GM12878 (cell line): ENCODE measurements at regions not wholly inside any gene's neighbourhood (a gene's known extent, or its start where the extent isn't known, plus 50 kb on each side); places are given as distances from the start of the nearest gene placed in this dataset.

ENCODE experiments used
- ATAC-seq: fragments of 200-7000 bp; cut with Tn5 transposase; 3 replicates; pipeline ENCODE4 v1.9.1; 2020; ENCODE audit warnings: mild to moderate bottlenecking, moderate library complexity
- BruUV-seq: library from RNA; stranded (reverse); fragments of 400-500 nt; replicated peaks from 2 replicates; lab custom pipeline; 2021; lab: Mats Ljungman, UMichigan
- CTCF ChIA-PET: fragments of 300-600 bp; sonication (Branson Sonifier 250); formaldehyde crosslinking; extraction: SDS; loops from one replicate; lab custom pipeline; 2021; ENCODE audit warnings: inconsistent platforms; lab: Yijun Ruan, JAX
- POLR2A ChIA-PET: fragments of 350-600 bp; formaldehyde crosslinking; extraction: SDS; loops from one replicate; lab custom pipeline; 2021; ENCODE audit warnings: inconsistent platforms; lab: Charles Lee
- RAD21 ChIA-PET: fragments of 300-600 bp; sonication (Branson Sonifier 250); formaldehyde crosslinking; loops from one replicate; lab custom pipeline; 2023; ENCODE audit warnings: antibody characterized with exemption; ENCODE audit not compliant: unreplicated experiment; lab: Charles Lee
- SMC1A ChIA-PET: fragments of 300-600 bp; sonication (Branson Sonifier 250); formaldehyde crosslinking; loops from one replicate; lab custom pipeline; 2023; ENCODE audit not compliant: unreplicated experiment, uncharacterized antibody; lab: Charles Lee
- DNase-seq: peaks from one replicate; pipeline ENCODE4 v3.0.0-alpha.2; 2011; ENCODE audit warnings: low read depth, low spot score
- FAIRE-seq: peaks from 3 replicates; lab custom pipeline; 2011; peaks lifted over from hg19 to GRCh38; lab: Jason Lieb, UNC
- H2AFZ ChIP-seq: 2 replicates; pipeline ENCODE4 v1.6.0; 2011; ENCODE audit warnings: low read depth, low read length, control low read depth; ENCODE audit not compliant: control insufficient read depth
- H3K27ac ChIP-seq: 2 replicates; pipeline ENCODE4 v1.5.1; 2011; ENCODE audit warnings: control low read depth; ENCODE audit not compliant: control insufficient read depth, insufficient read depth
- H3K27me3 ChIP-seq, 2 experiments: replicated peaks in 1 of 2; 2 replicates each; pipeline versions ENCODE4 v1.6.0 to v1.6.1; 2011; ENCODE audit warnings: low read length in 1 of 2; ENCODE audit not compliant: control insufficient read depth in 2 of 2, insufficient read depth in 2 of 2
- H3K36me3 ChIP-seq, 2 experiments: 2 replicates each; pipeline ENCODE4 v1.5.1; 2011; ENCODE audit warnings: low read length in 1 of 2; ENCODE audit not compliant: control insufficient read depth in 2 of 2, insufficient read depth in 2 of 2
- H3K4me1 ChIP-seq: 2 replicates; pipeline ENCODE4 v1.6.1; 2011; ENCODE audit warnings: mild to moderate bottlenecking, low read length, moderate library complexity, mixed read lengths; ENCODE audit not compliant: control insufficient read depth, insufficient read depth
- H3K4me2 ChIP-seq: 2 replicates; pipeline ENCODE4 v1.6.0; 2011; ENCODE audit warnings: control low read depth; ENCODE audit not compliant: control insufficient read depth, insufficient read depth
- H3K4me3 ChIP-seq: fragments of 200-600 bp; sonication (generic); 2 replicates; pipeline ENCODE4 v1.5.1; 2016
- H3K79me2 ChIP-seq: 2 replicates; pipeline ENCODE4 v1.6.0; 2011; ENCODE audit warnings: low read length; ENCODE audit not compliant: control insufficient read depth, insufficient read depth
- H3K9ac ChIP-seq: 2 replicates; pipeline ENCODE4 v1.8.0; 2011; ENCODE audit warnings: low read length, control low read depth, mixed read lengths; ENCODE audit not compliant: control insufficient read depth, insufficient read depth
- H3K9me3 ChIP-seq: replicated peaks from 3 replicates; pipeline ENCODE4 v1.5.1; 2011; ENCODE audit warnings: mild to moderate bottlenecking, low read length; ENCODE audit not compliant: control insufficient read depth, insufficient read depth
- H4K20me1 ChIP-seq: 2 replicates; pipeline ENCODE4 v1.6.0; 2011; ENCODE audit not compliant: control insufficient read depth, insufficient read depth
- BRCA1 ChIP-seq: IDR thresholded peaks from 2 replicates; pipeline ENCODE4 v1.6.1; 2011; ENCODE audit warnings: low read depth, low read length, improper control_type of control experiment
- CREB1 ChIP-seq: IDR thresholded peaks from 2 replicates; pipeline ENCODE4 v1.6.1; 2012; ENCODE audit warnings: low read depth, mild to moderate bottlenecking, inconsistent platforms
- HDGF ChIP-seq: fragments of 450-650 bp; IDR thresholded peaks from 2 replicates; pipeline ENCODE4 v1.6.1; 2016; ENCODE audit warnings: antibody characterized with exemption
- NBN ChIP-seq: fragments of 450-650 bp; IDR thresholded peaks from 2 replicates; pipeline ENCODE4 v1.6.1; 2016
- POU2F2 ChIP-seq: IDR thresholded peaks from 3 replicates; pipeline ENCODE4 v1.6.1; 2011; ENCODE audit warnings: low read depth, mild to moderate bottlenecking, low read length, borderline replicate concordance
- REST ChIP-seq: IDR thresholded peaks from 2 replicates; pipeline ENCODE4 v1.6.1; 2012; ENCODE audit warnings: mild to moderate bottlenecking, low read depth, low read length
- SMARCA5 ChIP-seq: fragments of 450-650 bp; IDR thresholded peaks from 2 replicates; pipeline ENCODE4 v1.6.1; 2017; ENCODE audit warnings: mild to moderate bottlenecking
- SREBF2 ChIP-seq: IDR thresholded peaks from 2 replicates; pipeline ENCODE4 v1.6.1; 2012; ENCODE audit warnings: mild to moderate bottlenecking, low read length
- TAF1 ChIP-seq: IDR thresholded peaks from 2 replicates; pipeline ENCODE4 v1.6.1; 2011; ENCODE audit warnings: mild to moderate bottlenecking, low read depth, low read length, borderline replicate concordance
- TCF3 ChIP-seq: IDR thresholded peaks from 2 replicates; pipeline ENCODE4 v1.6.1; 2012; ENCODE audit warnings: low read depth, mild to moderate bottlenecking, low read length, borderline replicate concordance; ENCODE audit not compliant: insufficient read depth
- USF2 ChIP-seq: IDR thresholded peaks from 2 replicates; pipeline ENCODE4 v1.6.1; 2011; ENCODE audit warnings: low read depth, low read length, improper control_type of control experiment, borderline replicate concordance
- WGBS: methylation state at CpG from one replicate; pipeline ENCODE4 v1.1.6; 2016; ENCODE audit warnings: low lambda C conversion rate; ENCODE audit not compliant: insufficient replicate concordance, insufficient coverage; ENCODE audit errors: missing lambda C conversion rate; 5-methylcytosine and 5-hydroxymethylcytosine counted together
- in situ Hi-C: fragments of 300-500 bp; cut with MboI; formaldehyde crosslinking; loops from 9 replicates; pipeline ENCODE4 v1.14.3; 2018; ENCODE audit warnings: mixed read lengths
- intact Hi-C: fragments of 100-400 bp; cut with micrococcal nuclease; formaldehyde crosslinking; loops from one replicate; pipeline ENCODE4 v1.14.2; 2022; ENCODE audit not compliant: unreplicated experiment

GRCh38 chr12:58081488-58081887 lies 140.1 kb downstream of the ATP23 start:
- H3K36me3 ChIP-seq: no peaks in the 10 kb centered on the region
- H3K9me3 ChIP-seq: no peaks in the 10 kb centered on the region
- no peak overlapping the region for H3K9ac ChIP-seq
- ChIA-PET SMC1A (interaction anchor here (0.7 kb wide), 1 partner anchor 18 kb away, joined by 3 read pairs; no protein-coding TSS in a partner anchor), POLR2A (no interaction called here), RAD21 (no interaction called here), CTCF (no interaction called here)
- H3K4me1 ChIP-seq: no peaks in the 10 kb centered on the region
- no peaks in the 10 kb centered on the region for H4K20me1 ChIP-seq
- in situ Hi-C loops: no loop called here
- no peak overlapping the region for H2AFZ ChIP-seq
- intact Hi-C loops: no loop called here
- H3K4me2 ChIP-seq: no peak overlapping the region
- H3K79me2 ChIP-seq: no peaks in the 10 kb centered on the region
- BruUV-seq: no TSS peak
- no peaks in the 10 kb centered on the region for H3K27me3 ChIP-seq
- H3K4me3 ChIP-seq: no peak overlapping the region
- ATAC-seq (no peak), DNase-seq (no peak), FAIRE-seq (no peak)
- H3K27ac ChIP-seq: no peak overlapping the region
- 0% methylated on average over 1 of the region's 1 CpG for WGBS
- TF ChIP-seq POU2F2 (no peak), NBN (no peak), CREB1 (no peak)
- TF ChIP-seq, all 136 proteins: peak for 0

GRCh38 chr12:58082996-58083395 lies 141.6 kb downstream of the ATP23 start:
- BruUV-seq: no TSS peak
- TF ChIP-seq SREBF2: no peak
- TF ChIP-seq REST: no peak
- no peak for TF ChIP-seq SMARCA5
- TF ChIP-seq BRCA1: no peak
- TF ChIP-seq HDGF: no peak
- no peak for TF ChIP-seq TAF1
- TF ChIP-seq USF2: no peak
- no peak for TF ChIP-seq TCF3
- H3K9me3 ChIP-seq: no peaks in the 10 kb centered on the region
- H4K20me1 ChIP-seq: no peaks in the 10 kb centered on the region
- CTCF ChIA-PET: no interaction called here
- no peak overlapping the region for H3K9ac ChIP-seq
- POLR2A ChIA-PET: no interaction called here
- WGBS: 64% methylated on average over 2 of the region's 2 CpGs
- ATAC-seq: no peak
- H3K4me1 ChIP-seq: no peaks in the 10 kb centered on the region
- no peak overlapping the region for H2AFZ ChIP-seq
- no peak overlapping the region for H3K4me3 ChIP-seq
- no peaks in the 10 kb centered on the region for H3K27me3 ChIP-seq
- H3K4me2 ChIP-seq: no peak overlapping the region
- no peak for DNase-seq
- no peaks in the 10 kb centered on the region for H3K36me3 ChIP-seq
- H3K27ac ChIP-seq: no peak overlapping the region
- SMC1A ChIA-PET: no interaction called here
- FAIRE-seq: no peak
- RAD21 ChIA-PET: no interaction called here
- H3K79me2 ChIP-seq: no peaks in the 10 kb centered on the region
- intact Hi-C loops (no loop called here), in situ Hi-C loops (no loop called here)
